HG02642 (cell line): ENCODE measurements at regions not wholly inside any gene's neighbourhood (a gene's known extent, or its start where the extent isn't known, plus 50 kb on each side); places are given as distances from the start of the nearest gene placed in this dataset.
"Not testable (repeated sequence)": the region's sequence is repeated elsewhere in the genome, so short reads cannot be mapped to it uniquely, and the experiment has no call there.

Experiments
- ATAC-seq: cut with Tn5 transposase; IDR thresholded peaks from one replicate; pipeline ENCODE4 v1.9.1; 2021; ENCODE audit warnings: mild to moderate bottlenecking; ENCODE audit not compliant: unreplicated experiment, poor library complexity

GRCh38 chr13:61358599-61358998 is 57.0 kb downstream of the PCDH20 start:
- no peak for ATAC-seq

- no peak for ATAC-seq
Measured at GRCh38 chr13:61350341-61350740, 65.3 kb downstream of the PCDH20 start.

GRCh38 chr13:61339054-61339621 is 76.5 kb downstream of the PCDH20 start:
- ATAC-seq = no peak

GRCh38 chr13:61316647-61317046 is 99.0 kb downstream of the PCDH20 start:
- ATAC-seq = no peak

GRCh38 chr13:61294467-61295191 is 121.0 kb downstream of the PCDH20 start:
- ATAC-seq = no peak

- no peak for ATAC-seq
Measured at GRCh38 chr13:61286148-61286745, 129.4 kb downstream of the PCDH20 start.

GRCh38 chr13:61277586-61278276 is 137.9 kb downstream of the PCDH20 start:
- no peak for ATAC-seq

GRCh38 chr13:61277088-61277487 is 138.6 kb downstream of the PCDH20 start:
- no peak for ATAC-seq

GRCh38 chr13:61276401-61276800 is 139.2 kb downstream of the PCDH20 start:
- no peak for ATAC-seq

GRCh38 chr13:61275736-61276135 is 139.9 kb downstream of the PCDH20 start:
- ATAC-seq = no peak

GRCh38 chr13:61275251-61275650 is 140.4 kb downstream of the PCDH20 start:
- ATAC-seq = no peak

GRCh38 chr13:61266896-61267295 is 148.8 kb downstream of the PCDH20 start:
- ATAC-seq = not testable (repeated sequence)

- no peak for ATAC-seq
Measured at GRCh38 chr13:61261746-61262472, 153.7 kb downstream of the PCDH20 start.

- no peak for ATAC-seq
Measured at GRCh38 chr13:61258185-61258584, 157.5 kb downstream of the PCDH20 start.

GRCh38 chr13:61255040-61255796 is 160.4 kb downstream of the PCDH20 start:
- ATAC-seq = no peak

- ATAC-seq = no peak
Measured at GRCh38 chr13:61253105-61253877, 162.4 kb downstream of the PCDH20 start.

GRCh38 chr13:61252213-61252612 is 163.4 kb downstream of the PCDH20 start:
- no peak for ATAC-seq

GRCh38 chr13:61247149-61247936 is 168.3 kb downstream of the PCDH20 start:
- no peak for ATAC-seq
